H1 (cell line): ENCODE measurements at regions not wholly inside any gene's neighbourhood (a gene's known extent, or its start where the extent isn't known, plus 50 kb on each side); places are given as distances from the start of the nearest gene placed in this dataset.

Source experiments
- POU5F1 ChIP-seq: IDR thresholded peaks from 2 replicates; pipeline ENCODE4 v1.6.1; 2011; ENCODE audit warnings: low read depth, mild to moderate bottlenecking, low read length, moderate library complexity
- ZNF274 ChIP-seq: IDR thresholded peaks from 2 replicates; pipeline ENCODE4 v1.7.0; 2012; ENCODE audit warnings: low read length, borderline replicate concordance; ENCODE audit errors: extremely low read depth

GRCh38 chr4:62849696-62850095 lies 1559.6 kb downstream of the TECRL start (continued):
- TF ChIP-seq POU5F1 (no peak), ZNF274 (no peak)
